22Rv1 (cell line): ENCODE measurements at regions not wholly inside any gene's neighbourhood (a gene's known extent, or its start where the extent isn't known, plus 50 kb on each side); places are given as distances from the start of the nearest gene placed in this dataset.

Source experiments
- CTCF ChIP-seq: fragments of 450-650 bp; IDR thresholded peaks from 2 replicates; pipeline ENCODE4 v1.5.1; 2017; ENCODE audit warnings: mild to moderate bottlenecking
- ZFX ChIP-seq: fragments of 450-650 bp; IDR thresholded peaks from 2 replicates; pipeline ENCODE4 v1.6.1; 2017; ENCODE audit warnings: antibody characterized with exemption, borderline replicate concordance

DNA sequence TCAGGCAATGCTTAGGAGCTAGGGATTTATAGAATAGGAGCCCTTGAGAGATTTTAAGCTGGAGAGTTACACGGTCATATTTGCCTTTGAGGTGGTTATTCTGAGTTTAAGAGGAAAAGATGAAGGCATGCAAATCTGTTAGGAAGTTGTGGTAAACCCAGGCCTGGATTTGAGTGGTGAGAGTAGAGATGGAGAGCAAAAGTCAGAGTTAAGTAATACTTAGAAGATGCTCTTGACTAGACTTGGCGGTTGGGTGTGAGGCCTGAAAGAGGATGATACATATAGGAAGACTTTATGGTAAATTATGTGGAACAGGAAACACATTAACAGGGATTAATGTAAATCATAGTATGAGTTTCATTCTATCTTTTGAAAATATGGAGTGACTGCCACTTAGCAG is 136.0 kb upstream of the ARX start:
- no peak for TF ChIP-seq CTCF
- TF ChIP-seq ZFX, result no peak
